ENCODE measurements at regions not wholly inside any gene's neighbourhood (a gene's known extent, or its start where the extent isn't known, plus 50 kb on each side); places are given as distances from the start of the nearest gene placed in this dataset.

- H3K9me3 ChIP-seq = no peaks in the 10 kb centered on the region
- DNase-seq (no peak), ATAC-seq (no peak)
- H3K27me3 ChIP-seq = no peaks in the 10 kb centered on the region
- WGBS, 2 donors = 60 to 73% methylated on average over 2 of the region's 2 CpGs
- H3K4me3 ChIP-seq = no peak overlapping the region
- TF ChIP-seq POLR2A (IDR thresholded peaks at IDR 0.05) = no peak
- no peak for TF ChIP-seq CTCF (IDR thresholded peaks at IDR 0.05)
- no peaks in the 10 kb centered on the region for H3K4me1 ChIP-seq
- no peak overlapping the region for H3K27ac ChIP-seq
- H3K36me3 ChIP-seq (replicated peaks in 1 of 2; ENCODE audit: insufficient read depth in 1 of 2, low read depth in 2 of 2) = no peaks in the 10 kb centered on the region
- intact Hi-C loops (cut with DNase I) = no loop called here
These were observed 53.8 kb upstream of the VCX start for GRCh38 chrX:7789200-7789599.

GRCh38 chrX:7788334-7788733 is 54.6 kb upstream of the VCX start:
- Histone ChIP-seq H3K36me3 (replicated peaks in 1 of 2; ENCODE audit: insufficient read depth in 1 of 2, low read depth in 2 of 2) (no peaks in the 10 kb centered on the region), H3K4me1 (no peaks in the 10 kb centered on the region), H3K9me3 (no peaks in the 10 kb centered on the region), H3K27ac (no peak overlapping the region), H3K27me3 (no peaks in the 10 kb centered on the region), H3K4me3 (no peak overlapping the region)
- DNase-seq = no peak
- TF ChIP-seq POLR2A (IDR thresholded peaks at IDR 0.05) (no peak), CTCF (IDR thresholded peaks at IDR 0.05) (no peak)
- intact Hi-C loops (cut with DNase I) = no loop called here
- no peak for ATAC-seq
- 30 to 35% methylated on average over 1 of the region's 1 CpG for WGBS, 2 donors

- H3K9me3 ChIP-seq = no peaks in the 10 kb centered on the region
- intact Hi-C loops (cut with DNase I) = no loop called here
These were observed 55.3 kb upstream of the VCX start for GRCh38 chrX:7787714-7788113.

GRCh38 chrX:7784580-7784979 is 58.4 kb upstream of the VCX start:
- 94 to 100% methylated on average over 1 of the region's 1 CpG for WGBS, 2 donors
- H3K27ac ChIP-seq = no peak overlapping the region
- H3K4me3 ChIP-seq = no peak overlapping the region
- ATAC-seq = no peak
- intact Hi-C loops (cut with DNase I) = no loop called here
- H3K36me3 ChIP-seq (replicated peaks in 1 of 2; ENCODE audit: insufficient read depth in 1 of 2, low read depth in 2 of 2) = no peaks in the 10 kb centered on the region
- H3K9me3 ChIP-seq = no peaks in the 10 kb centered on the region
- H3K4me1 ChIP-seq = no peaks in the 10 kb centered on the region
- H3K27me3 ChIP-seq = no peaks in the 10 kb centered on the region
- TF ChIP-seq POLR2A (IDR thresholded peaks at IDR 0.05) = no peak
- TF ChIP-seq CTCF (IDR thresholded peaks at IDR 0.05) = no peak
- DNase-seq = no peak

More at GRCh38 chrX:7787714-7788113, 55.3 kb upstream of the VCX start:
- Histone ChIP-seq H3K4me1 (no peaks in the 10 kb centered on the region), H3K4me3 (no peak overlapping the region), H3K27ac (no peak overlapping the region), H3K36me3 (replicated peaks in 1 of 2; ENCODE audit: insufficient read depth in 1 of 2, low read depth in 2 of 2) (no peaks in the 10 kb centered on the region), H3K27me3 (no peaks in the 10 kb centered on the region)
- DNase-seq = no peak
- ATAC-seq = no peak
- TF ChIP-seq CTCF (IDR thresholded peaks at IDR 0.05) (no peak), POLR2A (IDR thresholded peaks at IDR 0.05) (no peak)
- WGBS, 2 donors = 33 to 35% methylated on average over 4 of the region's 4 CpGs

GRCh38 chrX:7779644-7780043 is 63.3 kb upstream of the VCX start:
- intact Hi-C loops (cut with DNase I) = no loop called here
- DNase-seq = no peak
- H3K27ac ChIP-seq = no peak overlapping the region
- H3K4me3 ChIP-seq = no peak overlapping the region
- TF ChIP-seq POLR2A (IDR thresholded peaks at IDR 0.05) = no peak
- TF ChIP-seq CTCF (IDR thresholded peaks at IDR 0.05) = no peak
- WGBS, 2 donors = 26 to 28% methylated on average over 2 of the region's 2 CpGs
- no peaks in the 10 kb centered on the region for H3K36me3 ChIP-seq (replicated peaks in 1 of 2; ENCODE audit: insufficient read depth in 1 of 2, low read depth in 2 of 2)
- no peaks in the 10 kb centered on the region for H3K27me3 ChIP-seq
- H3K9me3 ChIP-seq = no peaks in the 10 kb centered on the region
- H3K4me1 ChIP-seq = no peaks in the 10 kb centered on the region
- ATAC-seq = no peak

Measured in body of pancreas (tissue), 4 donors.